Common myeloid progenitor, CD34-positive (primary cell): ENCODE measurements at regions not wholly inside any gene's neighbourhood (a gene's known extent, or its start where the extent isn't known, plus 50 kb on each side); places are given as distances from the start of the nearest gene placed in this dataset.

ENCODE experiments used
- CTCF ChIA-PET: fragments of 350-600 bp; sonication (Branson Sonifier 250); formaldehyde crosslinking; loops from one replicate; lab custom pipeline; 2021; ENCODE audit warnings: antibody characterized with exemption; lab: Charles Lee
- POLR2A ChIA-PET: fragments of 350-600 bp; sonication (Branson Sonifier 250); formaldehyde crosslinking; loops from one replicate; lab custom pipeline; 2021; ENCODE audit warnings: antibody characterized with exemption; lab: Charles Lee
- DNase-seq, 3 donors: peaks; one replicate each; pipeline versions ENCODE4 v3.0.0 to v3.0.0-alpha.2; 2013
- H3K27ac ChIP-seq, 2 experiments: 1 replicate in 1 of 2; 2 replicates in 1 of 2; pipeline ENCODE4 v1.7.0; 2013; ENCODE audit warnings: inconsistent platforms in 2 of 2, low read length in 2 of 2, mild to moderate bottlenecking in 2 of 2, low read depth in 1 of 2, moderate library complexity in 1 of 2; ENCODE audit not compliant: severe bottlenecking in 2 of 2, insufficient read depth in 1 of 2, poor library complexity in 1 of 2
- H3K27me3 ChIP-seq, 5 experiments: replicated peaks in 2 of 5; 1 replicate in 3 of 5; 2 replicates in 2 of 5; pipeline versions ENCODE4 v1.6.1 to v1.7.0; 2013; ENCODE audit warnings: low read length in 4 of 5, mild to moderate bottlenecking in 2 of 5, moderate library complexity in 2 of 5, inconsistent platforms in 1 of 5; ENCODE audit not compliant: insufficient read depth in 5 of 5, control insufficient read depth in 4 of 5
- H3K36me3 ChIP-seq, 4 experiments: 1 replicate in 2 of 4; 2 replicates in 2 of 4; pipeline versions ENCODE4 v1.6.1 to v1.7.0; 2013; ENCODE audit warnings: low read length in 3 of 4, control low read depth in 1 of 4, mild to moderate bottlenecking in 1 of 4; ENCODE audit not compliant: control insufficient read depth in 4 of 4, insufficient read depth in 4 of 4
- H3K4me1 ChIP-seq, 4 experiments: 1 replicate in 3 of 4; 2 replicates in 1 of 4; pipeline versions ENCODE4 v1.6.1 to v1.7.1; 2013; ENCODE audit warnings: low read length in 3 of 4, mild to moderate bottlenecking in 3 of 4, control low read depth in 1 of 4, inconsistent platforms in 1 of 4, moderate library complexity in 1 of 4; ENCODE audit not compliant: control insufficient read depth in 4 of 4, insufficient read depth in 4 of 4; ENCODE audit errors: control extremely low read depth in 1 of 4
- H3K4me3 ChIP-seq, 7 experiments: 1 replicate in 4 of 7; 2 replicates in 3 of 7; pipeline versions ENCODE4 v1.5.1 to v1.7.0; 2013; ENCODE audit warnings: mild to moderate bottlenecking in 7 of 7, low read length in 6 of 7, moderate library complexity in 6 of 7, inconsistent platforms in 2 of 7, low read depth in 2 of 7, control low read depth in 1 of 7; ENCODE audit not compliant: insufficient read depth in 4 of 7, control insufficient read depth in 1 of 7; ENCODE audit errors: extremely low read depth in 1 of 7
- H3K9me3 ChIP-seq, 5 experiments: 1 replicate in 4 of 5; 2 replicates in 1 of 5; pipeline versions ENCODE4 v1.6.1 to v1.7.1; 2013; ENCODE audit warnings: low read length in 4 of 5, mild to moderate bottlenecking in 2 of 5, inconsistent platforms in 1 of 5, low read depth in 1 of 5, moderate library complexity in 1 of 5; ENCODE audit not compliant: control insufficient read depth in 4 of 5, insufficient read depth in 2 of 5; ENCODE audit errors: control extremely low read depth in 1 of 5
- WGBS: methylation state at CpG from one replicate; pipeline ENCODE4 v1.1.5; 2013; ENCODE audit not compliant: insufficient coverage; 5-methylcytosine and 5-hydroxymethylcytosine counted together

GRCh38 chr1:201707656-201708055 lies 121.3 kb upstream of the IPO9 start:
- 71% methylated on average over 1 of the region's 2 CpGs for WGBS
- ChIA-PET CTCF (interaction anchor here (1.2 to 15.2 kb wide), 11 partner anchors 12 to 226 kb away, joined by 3 to 350 read pairs (median 6); no protein-coding TSS in a partner anchor), POLR2A (interaction anchor here (0.5 kb wide), 1 partner anchor 850 kb away, joined by 5 read pairs; no protein-coding TSS in a partner anchor)
- H3K4me3 ChIP-seq: no peak overlapping the region
- no peak for DNase-seq
- H3K27me3 ChIP-seq: no peaks in the 10 kb centered on the region
- peaks cover 0 to 11% (median 6%) of the 10 kb centered on the region in 4 experiments for H3K4me1 ChIP-seq
- no peak overlapping the region for H3K27ac ChIP-seq
- no peaks in the 10 kb centered on the region for H3K9me3 ChIP-seq
- peaks cover 0 to under 1% (median 0%) of the 10 kb centered on the region in 4 experiments for H3K36me3 ChIP-seq

- ChIA-PET CTCF (interaction anchor here (1.2 to 15.2 kb wide), 16 partner anchors 11 to 226 kb away, joined by 3 to 350 read pairs (median 6); no protein-coding TSS in a partner anchor), POLR2A (no interaction called here)
- no peaks in the 10 kb centered on the region for H3K9me3 ChIP-seq
- H3K27me3 ChIP-seq: no peaks in the 10 kb centered on the region
- H3K4me1 ChIP-seq: peaks cover 0 to 15% (median 6%) of the 10 kb centered on the region in 4 experiments
- no peak overlapping the region for H3K27ac ChIP-seq
- peaks cover 0 to 3% (median 0%) of the 10 kb centered on the region in 4 experiments for H3K36me3 ChIP-seq
- WGBS: no CpG with 5 or more reads among the region's 4 CpGs
- no peak overlapping the region for H3K4me3 ChIP-seq
- peak in 2 of 3 donors; percentile 43 to 51 for DNase-seq
Observed at GRCh38 chr1:201708085-201708512, 120.9 kb upstream of the IPO9 start.

- Histone ChIP-seq H3K4me1 (peaks cover 0 to 21% (median 8%) of the 10 kb centered on the region in 4 experiments), H3K27me3 (no peaks in the 10 kb centered on the region), H3K27ac (no peak overlapping the region), H3K4me3 (no peak overlapping the region), H3K9me3 (no peaks in the 10 kb centered on the region), H3K36me3 (peaks cover 0 to 3% (median 0%) of the 10 kb centered on the region in 4 experiments)
- no peak for DNase-seq
- 98% methylated on average over 4 of the region's 5 CpGs for WGBS
- CTCF ChIA-PET: interaction anchor here (0.7 to 15.2 kb wide), 35 partner anchors 11 to 446 kb away, joined by 3 to 350 read pairs (median 5); no protein-coding TSS in a partner anchor
- POLR2A ChIA-PET: interaction anchor here (1.4 kb wide), 1 partner anchor 84 kb away, joined by 4 read pairs; no protein-coding TSS in a partner anchor
Observed at GRCh38 chr1:201708691-201709090, 120.3 kb upstream of the IPO9 start.

- H3K4me1 ChIP-seq: peaks cover 0 to 29% (median 8%) of the 10 kb centered on the region in 4 experiments
- WGBS: 64% methylated on average over 2 of the region's 4 CpGs
- H3K9me3 ChIP-seq: no peaks in the 10 kb centered on the region
- ChIA-PET POLR2A (interaction anchor here (1.4 kb wide), 1 partner anchor 83 kb away, joined by 4 read pairs; no protein-coding TSS in a partner anchor), CTCF (interaction anchor here (0.7 to 15.2 kb wide), 38 partner anchors 10 to 445 kb away, joined by 3 to 350 read pairs (median 5); no protein-coding TSS in a partner anchor)
- peaks cover 0 to 3% (median 0%) of the 10 kb centered on the region in 4 experiments for H3K36me3 ChIP-seq
- DNase-seq: peak; percentile 39 to 66 (median 57)
- H3K27me3 ChIP-seq: no peaks in the 10 kb centered on the region
- H3K27ac ChIP-seq: no peak overlapping the region
- H3K4me3 ChIP-seq: no peak overlapping the region
Observed at GRCh38 chr1:201709564-201710295, 119.2 kb upstream of the IPO9 start.

GRCh38 chr1:201710632-201711597 lies 118.0 kb upstream of the IPO9 start:
- Histone ChIP-seq H3K36me3 (peaks cover 0 to 3% (median 0%) of the 10 kb centered on the region in 4 experiments), H3K4me1 (peaks cover under 1 to 40% (median 17%) of the 10 kb centered on the region in 4 experiments), H3K27ac (no peak overlapping the region), H3K4me3 (no peak overlapping the region), H3K9me3 (no peaks in the 10 kb centered on the region), H3K27me3 (no peaks in the 10 kb centered on the region)
- no peak for DNase-seq
- 98% methylated on average over 6 of the region's 8 CpGs for WGBS
- CTCF ChIA-PET: interaction anchor here (1.1 to 15.2 kb wide), 12 partner anchors 8 to 179 kb away, joined by 5 to 350 read pairs (median 8); no protein-coding TSS in a partner anchor
- POLR2A ChIA-PET: no interaction called here

- Histone ChIP-seq H3K4me1 (peaks cover 5 to 49% (median 23%) of the 10 kb centered on the region in 4 experiments), H3K9me3 (no peaks in the 10 kb centered on the region), H3K27me3 (no peaks in the 10 kb centered on the region), H3K4me3 (no peak overlapping the region), H3K27ac (no peak overlapping the region), H3K36me3 (peaks cover 0 to 3% (median 0%) of the 10 kb centered on the region in 4 experiments)
- ChIA-PET CTCF (interaction anchor here (1.1 to 15.2 kb wide), 6 partner anchors 9 to 181 kb away, joined by 5 to 350 read pairs (median 6); no protein-coding TSS in a partner anchor), POLR2A (no interaction called here)
- 90% methylated on average over 2 of the region's 2 CpGs for WGBS
- DNase-seq: no peak
Observed at GRCh38 chr1:201711811-201712210, 117.1 kb upstream of the IPO9 start.
